ENCODE measurements at regions not wholly inside any gene's neighbourhood (a gene's known extent, or its start where the extent isn't known, plus 50 kb on each side); places are given as distances from the start of the nearest gene placed in this dataset.

GRCh38 chr1:86640161-86640670, 64.2 kb upstream of the SH3GLB1 start (continued):
- TF ChIP-seq CHD7 (IDR thresholded peaks at IDR 0.05; ENCODE audit: insufficient replicate concordance, low read length) (no peak), TBP (IDR thresholded peaks at IDR 0.05; ENCODE audit: low read depth, low read length) (no peak), HDAC6 (IDR thresholded peaks at IDR 0.05; ENCODE audit: low read depth, low read length) (no peak), KDM4A (IDR thresholded peaks at IDR 0.05; ENCODE audit: low read depth, low read length, severe bottlenecking) (no peak), RNF2 (IDR thresholded peaks at IDR 0.05; ENCODE audit: borderline replicate concordance, low read depth, low read length, missing control alignments, poor library complexity, severe bottlenecking) (no peak), MAX (IDR thresholded peaks at IDR 0.05) (no peak), JUN (IDR thresholded peaks at IDR 0.05; ENCODE audit: low read depth, low read length) (no peak), YY1 (IDR thresholded peaks at IDR 0.05; ENCODE audit: low read depth, low read length) (no peak)

All from H1 (cell line).